Dendritic cell treated with granulocyte-macrophage colony-stimulating factor and Interleukin-4, amounts not matched to agents 40 ng/mL and 50 ng/mL, for 4 days (primary cell): ENCODE measurements at regions not wholly inside any gene's neighbourhood (a gene's known extent, or its start where the extent isn't known, plus 50 kb on each side); places are given as distances from the start of the nearest gene placed in this dataset.

ENCODE experiments used
- H3K27ac Mint-ChIP-seq: one replicate; pipeline ENCODE4 v1.8.0; 2022; ENCODE audit warnings: mild to moderate bottlenecking, mixed read lengths
- H3K27me3 Mint-ChIP-seq: one replicate; pipeline ENCODE4 v1.8.0; 2022; ENCODE audit warnings: mild to moderate bottlenecking, mixed read lengths
- H3K36me3 Mint-ChIP-seq: one replicate; pipeline ENCODE4 v1.8.0; 2022; ENCODE audit warnings: low read depth, mixed read lengths
- H3K4me1 Mint-ChIP-seq: one replicate; pipeline ENCODE4 v1.8.0; 2022; ENCODE audit warnings: low read depth, mixed read lengths
- H3K4me3 Mint-ChIP-seq: one replicate; pipeline ENCODE4 v1.8.0; 2022; ENCODE audit warnings: mild to moderate bottlenecking, moderate library complexity, mixed read lengths
- H3K9me3 Mint-ChIP-seq: one replicate; pipeline ENCODE4 v1.8.0; 2022; ENCODE audit warnings: mixed read lengths
- intact Hi-C: fragments of 100-400 bp; cut with micrococcal nuclease; formaldehyde crosslinking; loops from one replicate; pipeline ENCODE4 v1.15.0; 2022

- intact Hi-C loops = no loop called here
- no peaks in the 10 kb centered on the region for H3K27me3 Mint-ChIP-seq
- H3K4me3 Mint-ChIP-seq = no peak overlapping the region
- H3K27ac Mint-ChIP-seq = no peak overlapping the region
- no peaks in the 10 kb centered on the region for H3K9me3 Mint-ChIP-seq
- H3K36me3 Mint-ChIP-seq = no peaks in the 10 kb centered on the region
- no peaks in the 10 kb centered on the region for H3K4me1 Mint-ChIP-seq
Measured at GRCh38 chrY:8151561-8151960, 1185.7 kb upstream of the TSPY4 start.

GRCh38 chrY:8128578-8128977 is 1208.7 kb upstream of the TSPY4 start:
- Mint-ChIP-seq H3K4me3 (no peak overlapping the region), H3K27me3 (no peaks in the 10 kb centered on the region), H3K9me3 (no peaks in the 10 kb centered on the region), H3K4me1 (no peaks in the 10 kb centered on the region), H3K27ac (no peak overlapping the region), H3K36me3 (no peaks in the 10 kb centered on the region)
- intact Hi-C loops = no loop called here

GRCh38 chrY:8125907-8126571 is 1211.2 kb upstream of the TSPY4 start:
- no peaks in the 10 kb centered on the region for H3K36me3 Mint-ChIP-seq
- H3K27me3 Mint-ChIP-seq = no peaks in the 10 kb centered on the region
- no peaks in the 10 kb centered on the region for H3K9me3 Mint-ChIP-seq
- intact Hi-C loops = no loop called here
- no peak overlapping the region for H3K4me3 Mint-ChIP-seq
- no peak overlapping the region for H3K27ac Mint-ChIP-seq
- H3K4me1 Mint-ChIP-seq = no peaks in the 10 kb centered on the region

DNA sequence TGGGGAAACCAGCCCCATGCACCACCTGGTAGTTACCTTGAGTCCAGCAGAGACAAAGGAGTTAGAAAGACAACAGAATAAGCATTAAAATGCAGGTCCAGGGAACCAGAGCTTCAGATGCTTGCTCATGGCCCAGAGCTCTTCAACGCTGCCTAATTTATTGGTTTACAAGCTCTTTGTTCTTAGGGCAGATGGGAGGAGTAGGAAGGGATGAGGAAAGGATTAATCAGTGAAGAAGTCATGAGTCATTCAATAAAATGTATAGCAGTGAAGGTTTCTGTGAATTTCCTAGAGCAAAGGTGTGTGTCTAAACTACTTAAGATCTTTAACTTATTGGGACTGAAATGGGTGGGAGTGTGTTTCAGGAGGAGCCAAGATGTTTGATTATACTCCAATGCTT is 1210.3 kb upstream of the AMELY start:
- intact Hi-C loops = no loop called here
- H3K27me3 Mint-ChIP-seq = no peaks in the 10 kb centered on the region
- no peaks in the 10 kb centered on the region for H3K9me3 Mint-ChIP-seq
- no peak overlapping the region for H3K27ac Mint-ChIP-seq
- no peaks in the 10 kb centered on the region for H3K4me1 Mint-ChIP-seq
- no peaks in the 10 kb centered on the region for H3K36me3 Mint-ChIP-seq
- H3K4me3 Mint-ChIP-seq = no peak overlapping the region

- no peaks in the 10 kb centered on the region for H3K27me3 Mint-ChIP-seq
- intact Hi-C loops = no loop called here
- no peak overlapping the region for H3K27ac Mint-ChIP-seq
- H3K9me3 Mint-ChIP-seq = no peaks in the 10 kb centered on the region
- H3K36me3 Mint-ChIP-seq = no peaks in the 10 kb centered on the region
- no peaks in the 10 kb centered on the region for H3K4me1 Mint-ChIP-seq
- no peak overlapping the region for H3K4me3 Mint-ChIP-seq
Measured at GRCh38 chrY:8094429-8094828, 1182.9 kb upstream of the AMELY start.

DNA sequence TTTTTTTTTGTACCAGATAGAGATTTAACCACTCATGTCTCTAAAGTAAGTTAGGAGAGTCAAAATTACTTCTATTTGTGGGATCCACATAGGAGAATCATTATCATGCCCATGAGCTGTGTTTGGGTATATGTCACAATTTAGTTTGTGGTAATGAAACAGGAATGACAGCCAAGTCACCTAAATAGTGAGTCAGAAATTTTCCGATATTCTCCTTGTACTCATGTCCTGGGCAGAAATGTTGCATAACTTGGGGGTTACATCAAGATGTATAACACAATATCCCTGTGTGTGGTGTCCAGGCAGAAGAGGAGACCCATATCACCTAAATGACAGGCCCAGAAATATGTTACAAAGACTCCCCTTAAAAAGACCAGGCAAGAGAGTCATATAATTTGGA is 1181.4 kb upstream of the AMELY start:
- intact Hi-C loops = no loop called here
- no peak overlapping the region for H3K27ac Mint-ChIP-seq
- no peaks in the 10 kb centered on the region for H3K4me1 Mint-ChIP-seq
- no peaks in the 10 kb centered on the region for H3K36me3 Mint-ChIP-seq
- no peaks in the 10 kb centered on the region for H3K9me3 Mint-ChIP-seq
- H3K4me3 Mint-ChIP-seq = no peak overlapping the region
- H3K27me3 Mint-ChIP-seq = no peaks in the 10 kb centered on the region

DNA sequence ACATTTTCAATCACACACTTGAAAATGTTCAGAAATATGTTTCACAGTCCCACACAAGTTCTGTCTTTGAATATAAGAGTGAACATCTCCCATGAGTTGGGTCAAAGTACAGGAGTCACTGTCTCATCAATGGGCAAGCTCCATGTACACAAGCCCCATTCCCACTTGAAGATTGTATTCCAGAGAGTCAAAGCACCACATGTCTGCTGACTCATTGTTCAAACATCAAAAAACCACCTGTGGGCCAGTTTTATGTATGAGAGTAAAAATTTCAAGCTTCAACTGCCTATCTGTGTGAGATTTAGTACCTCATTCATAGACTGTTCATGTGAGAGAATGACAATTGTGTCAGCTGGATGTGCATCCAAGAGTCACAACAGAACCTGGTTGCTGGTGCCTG is 1174.4 kb upstream of the AMELY start:
- H3K4me1 Mint-ChIP-seq = no peaks in the 10 kb centered on the region
- no peaks in the 10 kb centered on the region for H3K36me3 Mint-ChIP-seq
- H3K4me3 Mint-ChIP-seq = no peak overlapping the region
- no peak overlapping the region for H3K27ac Mint-ChIP-seq
- no peaks in the 10 kb centered on the region for H3K27me3 Mint-ChIP-seq
- H3K9me3 Mint-ChIP-seq = no peaks in the 10 kb centered on the region
- intact Hi-C loops = no loop called here

- no peak overlapping the region for H3K27ac Mint-ChIP-seq
- H3K4me3 Mint-ChIP-seq = no peak overlapping the region
- intact Hi-C loops = no loop called here
- H3K27me3 Mint-ChIP-seq = no peaks in the 10 kb centered on the region
- H3K36me3 Mint-ChIP-seq = no peaks in the 10 kb centered on the region
- H3K4me1 Mint-ChIP-seq = no peaks in the 10 kb centered on the region
- H3K9me3 Mint-ChIP-seq = no peaks in the 10 kb centered on the region
Measured at GRCh38 chrY:8084192-8084591, 1172.6 kb upstream of the AMELY start.

- intact Hi-C loops = no loop called here
- H3K4me1 Mint-ChIP-seq = no peaks in the 10 kb centered on the region
- no peaks in the 10 kb centered on the region for H3K27me3 Mint-ChIP-seq
- H3K4me3 Mint-ChIP-seq = no peak overlapping the region
- no peak overlapping the region for H3K27ac Mint-ChIP-seq
- H3K9me3 Mint-ChIP-seq = no peaks in the 10 kb centered on the region
- no peaks in the 10 kb centered on the region for H3K36me3 Mint-ChIP-seq
Measured at GRCh38 chrY:8081151-8081550, 1169.6 kb upstream of the AMELY start.

GRCh38 chrY:8065220-8065619 is 1153.7 kb upstream of the AMELY start:
- Mint-ChIP-seq H3K4me1 (no peaks in the 10 kb centered on the region), H3K36me3 (no peaks in the 10 kb centered on the region), H3K27ac (no peak overlapping the region), H3K27me3 (no peaks in the 10 kb centered on the region), H3K9me3 (no peaks in the 10 kb centered on the region), H3K4me3 (no peak overlapping the region)
- intact Hi-C loops = no loop called here

- intact Hi-C loops = no loop called here
- no peak overlapping the region for H3K27ac Mint-ChIP-seq
- no peaks in the 10 kb centered on the region for H3K36me3 Mint-ChIP-seq
- H3K27me3 Mint-ChIP-seq = no peaks in the 10 kb centered on the region
- H3K4me3 Mint-ChIP-seq = no peak overlapping the region
- no peaks in the 10 kb centered on the region for H3K9me3 Mint-ChIP-seq
- no peaks in the 10 kb centered on the region for H3K4me1 Mint-ChIP-seq
Measured at GRCh38 chrY:8064500-8064899, 1152.9 kb upstream of the AMELY start.

DNA sequence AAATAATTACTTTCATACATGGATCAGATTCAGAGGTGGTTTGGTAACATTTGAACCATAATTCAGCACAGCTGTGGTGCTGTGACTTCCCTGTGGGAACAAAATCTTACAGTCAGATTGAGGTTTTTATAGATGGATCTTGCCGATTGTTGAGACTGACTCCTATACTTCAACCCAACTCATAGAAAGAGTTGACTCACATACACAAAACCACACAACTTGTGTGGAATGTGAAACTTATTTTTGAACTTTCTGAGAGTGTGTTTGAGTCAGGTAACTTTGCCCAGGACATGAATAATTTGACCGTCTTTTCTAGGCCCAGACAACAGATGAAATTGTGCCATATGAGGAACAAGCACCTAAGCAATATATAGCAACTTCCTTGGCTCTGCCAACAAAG is 1152.4 kb upstream of the AMELY start:
- Mint-ChIP-seq H3K4me1 (no peaks in the 10 kb centered on the region), H3K4me3 (no peak overlapping the region), H3K27ac (no peak overlapping the region), H3K27me3 (no peaks in the 10 kb centered on the region), H3K36me3 (no peaks in the 10 kb centered on the region), H3K9me3 (no peaks in the 10 kb centered on the region)
- intact Hi-C loops = no loop called here

DNA sequence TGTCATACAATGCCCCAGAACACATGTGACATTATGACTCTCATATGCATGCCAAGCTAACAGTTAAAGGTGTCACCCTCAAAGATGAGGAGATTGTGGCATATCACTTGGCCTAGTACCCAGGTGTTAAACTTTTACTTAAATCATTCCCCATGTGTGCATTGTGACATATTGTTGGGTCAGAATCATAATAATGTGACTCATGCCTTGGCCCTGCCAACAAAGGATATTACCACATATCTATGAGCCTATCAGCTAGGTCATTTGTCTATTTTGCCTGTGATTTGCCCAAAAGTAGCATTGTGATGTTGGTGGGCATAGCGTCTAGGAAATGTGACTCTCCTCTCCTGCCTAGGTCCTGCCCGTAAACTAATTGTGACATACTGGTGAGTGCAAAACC is 1147.1 kb upstream of the AMELY start:
- Mint-ChIP-seq H3K9me3 (no peaks in the 10 kb centered on the region), H3K27me3 (no peaks in the 10 kb centered on the region), H3K36me3 (no peaks in the 10 kb centered on the region), H3K27ac (no peak overlapping the region), H3K4me3 (no peak overlapping the region), H3K4me1 (no peaks in the 10 kb centered on the region)
- intact Hi-C loops = no loop called here

GRCh38 chrY:8051340-8051739 is 1139.8 kb upstream of the AMELY start:
- Mint-ChIP-seq H3K9me3 (no peaks in the 10 kb centered on the region), H3K36me3 (no peaks in the 10 kb centered on the region), H3K27ac (no peak overlapping the region), H3K4me3 (no peak overlapping the region), H3K4me1 (no peaks in the 10 kb centered on the region), H3K27me3 (no peaks in the 10 kb centered on the region)
- intact Hi-C loops = no loop called here

DNA sequence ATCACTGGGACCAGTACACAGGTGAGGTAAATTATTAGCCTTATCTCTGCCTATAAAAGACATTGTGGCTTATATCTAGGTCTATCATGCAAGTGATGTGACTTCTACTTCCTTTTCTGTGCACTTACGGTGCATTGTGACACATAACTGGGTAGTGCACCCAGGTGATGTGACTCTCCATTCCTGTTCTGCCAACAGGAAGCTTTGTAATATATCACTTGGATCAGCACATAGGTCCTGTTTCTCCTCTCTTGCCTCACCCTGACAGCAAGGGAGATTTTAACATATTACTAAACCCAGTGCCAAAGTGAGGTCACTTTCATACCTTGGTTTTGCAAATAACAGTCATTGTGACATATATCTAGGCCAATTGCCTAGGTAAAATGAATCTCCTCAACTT is 1129.7 kb upstream of the AMELY start:
- Mint-ChIP-seq H3K36me3 (no peaks in the 10 kb centered on the region), H3K9me3 (no peaks in the 10 kb centered on the region), H3K4me1 (no peaks in the 10 kb centered on the region), H3K27ac (no peak overlapping the region), H3K27me3 (no peaks in the 10 kb centered on the region), H3K4me3 (no peak overlapping the region)
- intact Hi-C loops = no loop called here
